Peyer's patch (tissue), 4 donors: ENCODE measurements at regions not wholly inside any gene's neighbourhood (a gene's known extent, or its start where the extent isn't known, plus 50 kb on each side); places are given as distances from the start of the nearest gene placed in this dataset.
"Not testable (repeated sequence)": the region's sequence is repeated elsewhere in the genome, so short reads cannot be mapped to it uniquely, and the experiment has no call there.

ENCODE experiments used
- DNase-seq, 3 donors: peaks; one replicate each; pipeline ENCODE4 v3.0.0-alpha.2; 2017 to 2019
- H3K27ac ChIP-seq, 4 donors: fragments of 200-600 bp; sonication (generic); one replicate each; pipeline ENCODE4 v1.5.1; 2016 to 2019
- H3K27me3 ChIP-seq, 2 donors: fragments of 200-600 bp; sonication (generic); one replicate each; pipeline ENCODE4 v1.5.1; 2019
- H3K36me3 ChIP-seq, 3 donors: fragments of 200-600 bp; sonication (generic); one replicate each; pipeline ENCODE4 v1.5.1; 2016 to 2019
- H3K4me1 ChIP-seq, 4 donors: fragments of 200-600 bp; sonication (generic); one replicate each; pipeline ENCODE4 v1.5.1; 2016 to 2019
- H3K4me3 ChIP-seq, 4 donors: fragments of 200-600 bp; sonication (generic); 1 replicate in 3 of 4; 2 replicates in 1 of 4; pipeline ENCODE4 v1.5.1; 2016 to 2019; ENCODE audit warnings: mild to moderate bottlenecking in 1 of 4
- H3K9me3 ChIP-seq, 4 donors: fragments of 200-600 bp; sonication (generic); one replicate each; pipeline ENCODE4 v1.5.1; 2016 to 2019; ENCODE audit warnings: mild to moderate bottlenecking in 1 of 4
- CTCF ChIP-seq, 6 experiments: fragments of 450-650 bp in 4 of 6; fragments of 200-600 bp in 2 of 6; sonication (generic) in 1 of 6; IDR thresholded peaks; one replicate each; pipeline ENCODE4 v1.5.1; 2017 to 2019; ENCODE audit warnings: antibody characterized with exemption in 6 of 6, mild to moderate bottlenecking in 3 of 6, moderate library complexity in 1 of 6
- POLR2A ChIP-seq, 2 donors: fragments of 450-650 bp; IDR thresholded peaks; one replicate each; pipeline ENCODE4 v1.5.1; 2017; ENCODE audit warnings: antibody characterized with exemption in 2 of 2, mild to moderate bottlenecking in 2 of 2, moderate library complexity in 2 of 2

- no peak for TF ChIP-seq POLR2A (IDR thresholded peaks at IDR 0.05)
- TF ChIP-seq CTCF (IDR thresholded peaks at IDR 0.05): no peak
- Histone ChIP-seq H3K4me1 (no peaks in the 10 kb centered on the region), H3K36me3 (no peaks in the 10 kb centered on the region), H3K9me3 (no peaks in the 10 kb centered on the region), H3K27ac (no peak overlapping the region), H3K4me3 (no peak overlapping the region), H3K27me3 (no peaks in the 10 kb centered on the region)
- DNase-seq: no peak
Observed at GRCh38 chr9:102650896-102651295, 344.2 kb upstream of the CYLC2 start.

GRCh38 chr9:102642651-102643050 is 352.5 kb upstream of the CYLC2 start:
- Histone ChIP-seq H3K4me1 (no peaks in the 10 kb centered on the region), H3K36me3 (no peaks in the 10 kb centered on the region), H3K27me3 (no peaks in the 10 kb centered on the region), H3K27ac (no peak overlapping the region), H3K4me3 (no peak overlapping the region), H3K9me3 (no peaks in the 10 kb centered on the region)
- TF ChIP-seq CTCF (IDR thresholded peaks at IDR 0.05) (no peak), POLR2A (IDR thresholded peaks at IDR 0.05) (no peak)
- DNase-seq: no peak

- no peak overlapping the region for H3K27ac ChIP-seq
- H3K27me3 ChIP-seq: no peaks in the 10 kb centered on the region
- no peaks in the 10 kb centered on the region for H3K36me3 ChIP-seq
- no peak overlapping the region for H3K4me3 ChIP-seq
- no peaks in the 10 kb centered on the region for H3K4me1 ChIP-seq
- no peak for TF ChIP-seq POLR2A (IDR thresholded peaks at IDR 0.05)
- peak in 3 of 6 experiments; percentile 16 to 23 (median 19) for TF ChIP-seq CTCF (IDR thresholded peaks at IDR 0.05)
- peaks cover 0 to 13% (median 0%) of the 10 kb centered on the region in 4 donors for H3K9me3 ChIP-seq
- DNase-seq: no peak
Observed at GRCh38 chr9:102631559-102631958, 363.6 kb upstream of the CYLC2 start.

GRCh38 chr9:102609461-102609860 is 385.7 kb upstream of the CYLC2 start:
- no peaks in the 10 kb centered on the region for H3K9me3 ChIP-seq
- no peak for DNase-seq
- H3K36me3 ChIP-seq: no peaks in the 10 kb centered on the region
- no peaks in the 10 kb centered on the region for H3K4me1 ChIP-seq
- H3K4me3 ChIP-seq: no peak overlapping the region
- no peaks in the 10 kb centered on the region for H3K27me3 ChIP-seq
- no peak overlapping the region for H3K27ac ChIP-seq
- TF ChIP-seq CTCF (IDR thresholded peaks at IDR 0.05): no peak
- TF ChIP-seq POLR2A (IDR thresholded peaks at IDR 0.05): no peak

- not testable (repeated sequence) for H3K27me3 ChIP-seq, DNase-seq, H3K4me3 ChIP-seq
Observed at GRCh38 chr9:102603198-102604195, 391.6 kb upstream of the CYLC2 start.

GRCh38 chr9:102594241-102594640 is 400.9 kb upstream of the CYLC2 start:
- TF ChIP-seq POLR2A (IDR thresholded peaks at IDR 0.05) (no peak), CTCF (IDR thresholded peaks at IDR 0.05) (no peak)
- Histone ChIP-seq H3K4me3 (no peak overlapping the region), H3K27ac (no peak overlapping the region), H3K36me3 (no peaks in the 10 kb centered on the region), H3K4me1 (no peaks in the 10 kb centered on the region), H3K9me3 (no peaks in the 10 kb centered on the region), H3K27me3 (no peaks in the 10 kb centered on the region)
- DNase-seq: no peak

More at GRCh38 chr9:102603198-102604195, 391.6 kb upstream of the CYLC2 start:
- not testable (repeated sequence) for H3K27ac ChIP-seq, H3K4me1 ChIP-seq, H3K36me3 ChIP-seq
- H3K9me3 ChIP-seq: peaks cover 0 to 16% (median 0%) of the 10 kb centered on the region in 4 donors
